PC-9 (cell line): ENCODE measurements at regions not wholly inside any gene's neighbourhood (a gene's known extent, or its start where the extent isn't known, plus 50 kb on each side); places are given as distances from the start of the nearest gene placed in this dataset.
"Not testable (repeated sequence)": the region's sequence is repeated elsewhere in the genome, so short reads cannot be mapped to it uniquely, and the experiment has no call there.

ENCODE experiments used
- BruUV-seq: library from RNA; stranded (reverse); fragments of 400-500 nt; replicated peaks from 2 replicates; lab custom pipeline; 2021; lab: Mats Ljungman, UMichigan
- CTCF ChIA-PET: fragments of 300-600 bp; sonication (Branson Sonifier 250); formaldehyde crosslinking; loops from one replicate; lab custom pipeline; 2022; ENCODE audit warnings: antibody characterized with exemption; lab: Charles Lee
- POLR2A ChIA-PET: fragments of 300-600 bp; sonication (Branson Sonifier 250); formaldehyde crosslinking; loops from one replicate; lab custom pipeline; 2022; ENCODE audit warnings: antibody characterized with exemption; ENCODE audit not compliant: unreplicated experiment; lab: Charles Lee
- DNase-seq, 2 experiments: peaks; one replicate each; pipeline versions ENCODE4 v3.0.0 to v3.0.0-alpha.2; 2015 to 2022; ENCODE audit warnings: mixed read lengths in 1 of 2
- H2AFZ ChIP-seq: fragments of 200-600 bp; sonication (generic); 2 replicates; pipeline ENCODE4 v1.8.1; 2017; ENCODE audit warnings: antibody characterized with exemption
- H3F3A ChIP-seq: fragments of 200-600 bp; sonication (generic); 2 replicates; pipeline ENCODE4 v1.8.1; 2017; ENCODE audit warnings: antibody characterized with exemption, mild to moderate bottlenecking, low read depth; ENCODE audit not compliant: insufficient read depth
- H3K27ac ChIP-seq: fragments of 200-600 bp; sonication (generic); 2 replicates; pipeline ENCODE4 v1.6.1; 2016; ENCODE audit warnings: mixed run types
- H3K27me3 ChIP-seq: fragments of 200-600 bp; sonication (generic); 2 replicates; pipeline ENCODE4 v1.6.1; 2016; ENCODE audit warnings: low read depth, mixed run types; ENCODE audit not compliant: insufficient read depth
- H3K36me3 ChIP-seq: fragments of 200-600 bp; sonication (generic); 2 replicates; pipeline ENCODE4 v1.6.1; 2016; ENCODE audit warnings: low read depth, mixed run types
- H3K4me1 ChIP-seq: fragments of 200-600 bp; sonication (generic); replicated peaks from 2 replicates; pipeline ENCODE4 v1.6.1; 2016; ENCODE audit warnings: mixed run types; ENCODE audit not compliant: insufficient read depth
- H3K4me2 ChIP-seq: fragments of 200-600 bp; sonication (generic); 2 replicates; pipeline ENCODE4 v1.6.1; 2017; ENCODE audit warnings: mixed run types
- H3K4me3 ChIP-seq: fragments of 200-600 bp; sonication (generic); 2 replicates; pipeline ENCODE4 v1.6.1; 2016; ENCODE audit warnings: mixed run types
- H3K79me2 ChIP-seq: fragments of 200-600 bp; sonication (generic); 2 replicates; pipeline ENCODE4 v1.6.1; 2017; ENCODE audit warnings: low read depth, mixed run types
- H3K9me2 ChIP-seq: fragments of 200-600 bp; sonication (generic); 2 replicates; pipeline ENCODE4 v1.8.1; 2017; ENCODE audit warnings: mild to moderate bottlenecking; ENCODE audit not compliant: insufficient read depth
- H3K9me3 ChIP-seq: fragments of 200-600 bp; sonication (generic); 2 replicates; pipeline ENCODE4 v1.8.1; 2016; ENCODE audit warnings: low read depth; ENCODE audit not compliant: insufficient read depth
- H4K20me1 ChIP-seq: fragments of 200-600 bp; sonication (generic); 2 replicates; pipeline ENCODE4 v1.8.1; 2017; ENCODE audit not compliant: insufficient read depth
- CTCF ChIP-seq: fragments of 200-600 bp; sonication (generic); conservative IDR thresholded peaks from 2 replicates; pipeline ENCODE4 v1.6.1; 2017; ENCODE audit warnings: mixed run types, antibody characterized with exemption, mild to moderate bottlenecking, moderate library complexity
- EZH2 ChIP-seq: fragments of 200-600 bp; sonication (generic); IDR thresholded peaks from 2 replicates; pipeline ENCODE4 v1.8.0; 2017; ENCODE audit warnings: antibody characterized with exemption, low read depth
- intact Hi-C: fragments of 100-400 bp; cut with micrococcal nuclease; formaldehyde crosslinking; loops from one replicate; pipeline ENCODE4 v1.10.0; 2022; ENCODE audit not compliant: unreplicated experiment

GRCh38 chr10:7053195-7053594, 357.6 kb downstream of the SFMBT2 start:
- CTCF ChIA-PET: no interaction called here
- Histone ChIP-seq H3K9me3 (no peaks in the 10 kb centered on the region), H3F3A (no peaks in the 10 kb centered on the region), H3K4me1 (no peaks in the 10 kb centered on the region), H3K79me2 (no peaks in the 10 kb centered on the region), H3K27me3 (no peaks in the 10 kb centered on the region), H2AFZ (no peak overlapping the region), H3K4me3 (no peak overlapping the region), H3K27ac (no peak overlapping the region), H3K4me2 (no peak overlapping the region), H4K20me1 (no peaks in the 10 kb centered on the region), H3K36me3 (no peaks in the 10 kb centered on the region), H3K9me2 (no peaks in the 10 kb centered on the region)
- POLR2A ChIA-PET: no interaction called here
- BruUV-seq: no TSS peak
- intact Hi-C loops: no loop called here
- no peak for DNase-seq
- TF ChIP-seq CTCF (no peak), EZH2 (no peak)

GRCh38 chr10:7050024-7050423, 360.8 kb downstream of the SFMBT2 start:
- intact Hi-C loops: not testable (repeated sequence)

GRCh38 chr10:7048061-7048460, 362.8 kb downstream of the SFMBT2 start:
- TF ChIP-seq CTCF (no peak), EZH2 (no peak)
- Histone ChIP-seq H3K4me2 (no peak overlapping the region), H3K4me1 (no peaks in the 10 kb centered on the region), H3K27ac (no peak overlapping the region), H3K9me2 (no peaks in the 10 kb centered on the region), H3K36me3 (no peaks in the 10 kb centered on the region), H3K79me2 (no peaks in the 10 kb centered on the region), H4K20me1 (no peaks in the 10 kb centered on the region), H3K27me3 (0 out of 2 replicates have a peak, but pooled peaks cover 4% of the 10 kb centered on the region), H3K9me3 (no peaks in the 10 kb centered on the region), H3F3A (no peaks in the 10 kb centered on the region), H3K4me3 (no peak overlapping the region), H2AFZ (no peak overlapping the region)
- intact Hi-C loops: no loop called here
- POLR2A ChIA-PET: no interaction called here
- no TSS peak for BruUV-seq
- DNase-seq: no peak
- CTCF ChIA-PET: no interaction called here

More at GRCh38 chr10:7050024-7050423, 360.8 kb downstream of the SFMBT2 start:
- CTCF ChIA-PET, H3K27me3 ChIP-seq, H3K36me3 ChIP-seq, H3K27ac ChIP-seq, H3K9me3 ChIP-seq, H3K4me3 ChIP-seq, POLR2A ChIA-PET, H3K4me2 ChIP-seq, H3F3A ChIP-seq, H3K79me2 ChIP-seq, H4K20me1 ChIP-seq, H3K9me2 ChIP-seq, H3K4me1 ChIP-seq, H2AFZ ChIP-seq, BruUV-seq, DNase-seq: not testable (repeated sequence)

GRCh38 chr10:7046615-7047014, 364.2 kb downstream of the SFMBT2 start:
- CTCF ChIA-PET: no interaction called here
- Histone ChIP-seq H3K36me3 (no peaks in the 10 kb centered on the region), H3K27me3 (peaks cover 7% of the 10 kb centered on the region; the same call in 1 of the 2 replicates)

More at GRCh38 chr10:7046615-7047014, 364.2 kb downstream of the SFMBT2 start:
- no peaks in the 10 kb centered on the region for H3K4me1 ChIP-seq
- DNase-seq: no peak
- H3K27ac ChIP-seq: no peak overlapping the region
- intact Hi-C loops: no loop called here
- no peaks in the 10 kb centered on the region for H3K9me2 ChIP-seq
- POLR2A ChIA-PET: no interaction called here
- H3K4me3 ChIP-seq: no peak overlapping the region
- H3F3A ChIP-seq: no peaks in the 10 kb centered on the region
- no peaks in the 10 kb centered on the region for H4K20me1 ChIP-seq
- TF ChIP-seq CTCF: no peak
- H2AFZ ChIP-seq: no peak overlapping the region
- BruUV-seq: no TSS peak
- no peak overlapping the region for H3K4me2 ChIP-seq
- no peaks in the 10 kb centered on the region for H3K79me2 ChIP-seq
- no peaks in the 10 kb centered on the region for H3K9me3 ChIP-seq
